Activated naive CD8-positive, alpha-beta T cell treated with anti-CD3 and anti-CD28 coated beads, Interleukin-2, amount 50 U/mL, for 24 hours (primary cell): ENCODE measurements at regions not wholly inside any gene's neighbourhood (a gene's known extent, or its start where the extent isn't known, plus 50 kb on each side); places are given as distances from the start of the nearest gene placed in this dataset.

Experiments
- ATAC-seq: fragments of 150-1000 bp; cut with Tn5 transposase; one replicate; pipeline ENCODE4 v1.10.0; 2021
- DNase-seq: peaks from one replicate; pipeline ENCODE4 v3.0.0; 2021
- H3K27ac Mint-ChIP-seq: one replicate; pipeline ENCODE4 v1.8.0; 2021; ENCODE audit warnings: mild to moderate bottlenecking, mixed read lengths
- H3K27me3 Mint-ChIP-seq: one replicate; pipeline ENCODE4 v1.8.0; 2021; ENCODE audit warnings: mixed read lengths
- H3K36me3 Mint-ChIP-seq: one replicate; pipeline ENCODE4 v1.8.0; 2021; ENCODE audit warnings: low read depth, mixed read lengths
- H3K4me1 Mint-ChIP-seq: one replicate; pipeline ENCODE4 v1.8.0; 2021; ENCODE audit warnings: mixed read lengths
- H3K4me3 Mint-ChIP-seq: one replicate; pipeline ENCODE4 v1.8.0; 2021; ENCODE audit warnings: mild to moderate bottlenecking, moderate library complexity, mixed read lengths
- H3K9me3 Mint-ChIP-seq: one replicate; pipeline ENCODE4 v1.8.0; 2021; ENCODE audit warnings: mixed read lengths

DNA sequence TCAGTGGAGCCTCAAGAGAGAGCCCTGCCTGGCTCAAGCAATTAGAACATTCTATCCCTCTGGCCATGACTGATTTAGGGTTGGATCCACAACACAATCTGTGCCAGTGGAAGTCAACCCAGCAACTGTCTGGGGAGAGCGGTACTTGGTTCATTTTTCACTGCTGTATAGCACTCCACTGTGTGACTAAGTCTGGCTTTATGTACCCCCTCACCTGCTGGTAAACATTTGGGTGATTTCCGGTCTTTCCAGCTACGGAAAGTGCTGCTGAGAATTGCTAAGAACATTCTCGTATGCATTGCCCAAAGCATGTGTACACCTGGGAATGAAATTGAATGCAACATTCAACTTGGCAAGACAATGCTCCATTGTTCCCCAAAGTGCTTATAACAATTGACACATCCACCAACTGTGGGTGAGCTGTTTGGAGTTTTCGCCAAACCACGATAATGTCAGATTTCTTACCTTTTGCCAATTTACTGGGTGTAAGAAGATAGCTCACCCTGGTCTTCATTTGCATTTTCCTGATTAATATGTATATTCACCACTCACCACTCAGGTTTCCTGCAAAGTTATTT, 63.5 kb upstream of the MED9 start:
- Mint-ChIP-seq H3K36me3 (no peaks in the 10 kb centered on the region), H3K27me3 (peaks cover 9% of the 10 kb centered on the region), H3K27ac (no peak overlapping the region), H3K9me3 (no peaks in the 10 kb centered on the region), H3K4me1 (peaks cover 47% of the 10 kb centered on the region), H3K4me3 (no peak overlapping the region)
- DNase-seq (no peak), ATAC-seq (no peak)

DNA sequence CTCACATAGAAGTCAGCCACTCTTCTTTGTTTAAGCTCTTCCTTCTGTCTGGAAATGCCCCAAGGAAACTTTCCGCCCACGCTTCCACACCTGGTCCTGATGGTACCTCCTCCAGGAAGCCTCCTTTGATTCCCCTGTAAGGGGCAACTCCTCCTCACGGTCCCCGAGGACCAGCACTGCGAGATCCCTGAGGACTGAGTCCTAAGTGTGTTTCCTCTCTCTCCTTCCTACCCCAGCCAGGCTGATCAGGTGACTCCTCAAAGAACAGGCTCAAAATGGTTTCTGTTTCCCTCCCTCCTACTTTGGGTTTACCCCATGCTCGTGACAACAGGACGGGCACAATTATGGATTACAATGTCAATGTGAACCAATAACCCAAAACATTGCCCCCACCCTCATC, 63.0 kb upstream of the MED9 start:
- no peaks in the 10 kb centered on the region for H3K9me3 Mint-ChIP-seq
- H3K4me3 Mint-ChIP-seq = no peak overlapping the region
- DNase-seq (no peak), ATAC-seq (no peak)
- H3K36me3 Mint-ChIP-seq = no peaks in the 10 kb centered on the region
- H3K4me1 Mint-ChIP-seq = peaks cover 41% of the 10 kb centered on the region
- peaks cover 9% of the 10 kb centered on the region for H3K27me3 Mint-ChIP-seq
- H3K27ac Mint-ChIP-seq = no peak overlapping the region

DNA sequence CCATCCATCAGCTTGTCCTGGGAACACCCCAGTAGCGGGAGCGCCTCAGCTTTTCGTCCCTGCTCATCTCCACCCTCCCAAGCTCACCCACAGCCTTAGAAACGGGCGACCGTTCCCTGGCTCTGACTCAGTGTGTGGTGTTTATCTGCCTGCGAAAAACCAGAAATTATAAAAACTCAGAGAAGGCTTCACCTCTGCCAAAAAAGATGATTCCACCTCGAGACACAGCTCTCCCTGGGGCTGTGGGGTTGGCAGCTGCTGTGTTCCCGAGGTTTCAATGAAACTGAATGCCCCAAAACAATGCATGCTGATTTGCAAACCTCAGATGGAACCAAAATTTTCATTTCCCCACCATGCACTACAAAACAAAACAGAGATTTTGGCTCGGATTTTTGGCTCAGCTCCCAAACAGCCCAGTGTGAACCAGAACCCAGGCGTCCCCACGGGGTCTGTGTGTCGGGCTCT, 62.4 kb upstream of the MED9 start:
- Mint-ChIP-seq H3K36me3 (no peaks in the 10 kb centered on the region), H3K4me3 (no peak overlapping the region), H3K4me1 (peaks cover 37% of the 10 kb centered on the region), H3K27ac (no peak overlapping the region), H3K27me3 (peaks cover 9% of the 10 kb centered on the region), H3K9me3 (no peaks in the 10 kb centered on the region)
- DNase-seq = no peak
- ATAC-seq = no peak

- no peaks in the 10 kb centered on the region for H3K9me3 Mint-ChIP-seq
- H3K27ac Mint-ChIP-seq = no peak overlapping the region
- peaks cover 33% of the 10 kb centered on the region for H3K4me1 Mint-ChIP-seq
These were observed 61.8 kb upstream of the MED9 start for GRCh38 chr17:17415006-17415405.

GRCh38 chr17:17416007-17416399, 60.8 kb upstream of the MED9 start:
- Mint-ChIP-seq H3K9me3 (no peaks in the 10 kb centered on the region), H3K36me3 (no peaks in the 10 kb centered on the region), H3K4me3 (no peak overlapping the region), H3K27ac (peak overlapping the region; percentile 70), H3K27me3 (peaks cover 3% of the 10 kb centered on the region), H3K4me1 (peaks cover 33% of the 10 kb centered on the region)
- ATAC-seq (peak; percentile 54), DNase-seq (no peak)

More at GRCh38 chr17:17415006-17415405, 61.8 kb upstream of the MED9 start:
- DNase-seq (no peak), ATAC-seq (no peak)
- Mint-ChIP-seq H3K4me3 (no peak overlapping the region), H3K27me3 (peaks cover 9% of the 10 kb centered on the region), H3K36me3 (no peaks in the 10 kb centered on the region)

- Mint-ChIP-seq H3K4me3 (no peak overlapping the region), H3K9me3 (no peaks in the 10 kb centered on the region), H3K27ac (peak overlapping the region; percentile 70), H3K36me3 (no peaks in the 10 kb centered on the region), H3K27me3 (peaks cover under 1% of the 10 kb centered on the region), H3K4me1 (peaks cover 30% of the 10 kb centered on the region)
- DNase-seq (peak; percentile 22), ATAC-seq (peak; percentile 48)
These were observed 60.1 kb upstream of the MED9 start for GRCh38 chr17:17416400-17417360.

DNA sequence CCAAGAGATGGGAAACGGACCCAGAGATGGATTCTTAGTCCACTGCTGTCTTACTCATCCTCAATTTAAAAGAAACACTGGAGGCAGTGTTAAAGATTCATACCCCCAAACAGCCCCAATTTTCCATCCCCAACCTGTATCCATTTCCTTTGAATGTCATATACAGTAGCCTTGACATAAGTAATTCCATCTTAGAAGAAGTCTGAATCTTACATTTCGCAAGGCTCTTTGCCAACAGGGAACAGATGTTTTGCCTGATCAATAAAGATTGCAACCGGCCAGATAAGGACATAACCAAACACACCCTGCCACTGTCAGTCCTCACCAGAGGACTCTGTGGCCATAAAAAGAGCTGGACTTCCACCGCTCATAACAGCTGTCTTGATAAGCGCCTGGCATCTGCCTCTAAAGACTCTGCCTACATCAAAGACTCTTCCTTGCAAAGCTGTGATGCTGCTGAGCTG, 59.0 kb upstream of the MED9 start:
- no peak overlapping the region for H3K4me3 Mint-ChIP-seq
- peaks cover 23% of the 10 kb centered on the region for H3K4me1 Mint-ChIP-seq
- no peak for DNase-seq
- no peaks in the 10 kb centered on the region for H3K9me3 Mint-ChIP-seq
- no peaks in the 10 kb centered on the region for H3K36me3 Mint-ChIP-seq
- no peaks in the 10 kb centered on the region for H3K27me3 Mint-ChIP-seq
- H3K27ac Mint-ChIP-seq = no peak overlapping the region
- no peak for ATAC-seq

GRCh38 chr17:17419166-17419565, 57.6 kb upstream of the MED9 start:
- H3K4me1 Mint-ChIP-seq = peaks cover 18% of the 10 kb centered on the region
- H3K36me3 Mint-ChIP-seq = no peaks in the 10 kb centered on the region
- DNase-seq = no peak
- no peaks in the 10 kb centered on the region for H3K9me3 Mint-ChIP-seq
- no peak for ATAC-seq
- H3K27me3 Mint-ChIP-seq = no peaks in the 10 kb centered on the region
- H3K4me3 Mint-ChIP-seq = no peak overlapping the region
- H3K27ac Mint-ChIP-seq = no peak overlapping the region

- DNase-seq (no peak), ATAC-seq (no peak)
- Mint-ChIP-seq H3K4me3 (no peak overlapping the region), H3K27ac (no peak overlapping the region), H3K4me1 (peaks cover 18% of the 10 kb centered on the region), H3K36me3 (no peaks in the 10 kb centered on the region), H3K27me3 (no peaks in the 10 kb centered on the region), H3K9me3 (no peaks in the 10 kb centered on the region)
These were observed 57.2 kb upstream of the MED9 start for GRCh38 chr17:17419631-17420030.

- Mint-ChIP-seq H3K36me3 (no peaks in the 10 kb centered on the region), H3K9me3 (no peaks in the 10 kb centered on the region), H3K27me3 (no peaks in the 10 kb centered on the region), H3K4me3 (no peak overlapping the region), H3K4me1 (peaks cover 18% of the 10 kb centered on the region), H3K27ac (no peak overlapping the region)
- DNase-seq (no peak), ATAC-seq (no peak)
These were observed 56.7 kb upstream of the MED9 start for GRCh38 chr17:17420082-17420481.

DNA sequence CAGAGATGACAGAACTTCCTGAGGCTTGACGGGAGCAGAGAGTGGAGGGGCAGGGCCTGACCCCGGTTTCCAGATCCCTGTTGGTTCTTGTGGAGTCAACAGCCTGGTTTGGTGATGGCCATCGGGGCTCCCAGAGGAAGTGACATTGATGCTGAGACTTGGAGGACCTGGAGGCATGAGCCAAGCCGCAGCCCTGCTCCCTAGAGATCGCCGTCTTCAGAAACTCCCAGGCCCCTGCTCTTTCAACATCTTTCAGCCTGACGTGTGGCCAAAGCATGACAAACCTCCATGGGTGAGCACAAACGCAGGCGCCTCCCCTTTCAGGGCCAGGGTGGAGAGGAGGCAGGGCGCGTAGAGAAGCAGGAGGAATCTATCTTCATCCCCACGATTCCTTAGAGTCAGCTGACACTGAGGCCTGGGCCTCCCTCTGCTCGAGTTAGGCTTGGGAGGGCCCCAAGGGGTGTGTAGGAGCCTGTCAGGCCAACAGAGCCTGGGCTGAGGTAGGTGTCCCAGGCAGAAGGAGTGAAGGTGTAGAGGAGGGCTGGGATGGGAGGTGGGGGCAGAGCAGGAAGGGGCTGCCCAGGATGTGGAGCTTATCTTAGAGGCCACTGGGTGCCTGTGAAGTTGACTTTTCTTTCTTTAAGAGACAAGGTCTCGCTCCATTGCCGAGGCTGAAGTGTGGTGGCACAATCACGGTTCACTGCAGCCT, 56.1 kb upstream of the MED9 start:
- Mint-ChIP-seq H3K27me3 (no peaks in the 10 kb centered on the region), H3K4me1 (peaks cover 17% of the 10 kb centered on the region)

DNA sequence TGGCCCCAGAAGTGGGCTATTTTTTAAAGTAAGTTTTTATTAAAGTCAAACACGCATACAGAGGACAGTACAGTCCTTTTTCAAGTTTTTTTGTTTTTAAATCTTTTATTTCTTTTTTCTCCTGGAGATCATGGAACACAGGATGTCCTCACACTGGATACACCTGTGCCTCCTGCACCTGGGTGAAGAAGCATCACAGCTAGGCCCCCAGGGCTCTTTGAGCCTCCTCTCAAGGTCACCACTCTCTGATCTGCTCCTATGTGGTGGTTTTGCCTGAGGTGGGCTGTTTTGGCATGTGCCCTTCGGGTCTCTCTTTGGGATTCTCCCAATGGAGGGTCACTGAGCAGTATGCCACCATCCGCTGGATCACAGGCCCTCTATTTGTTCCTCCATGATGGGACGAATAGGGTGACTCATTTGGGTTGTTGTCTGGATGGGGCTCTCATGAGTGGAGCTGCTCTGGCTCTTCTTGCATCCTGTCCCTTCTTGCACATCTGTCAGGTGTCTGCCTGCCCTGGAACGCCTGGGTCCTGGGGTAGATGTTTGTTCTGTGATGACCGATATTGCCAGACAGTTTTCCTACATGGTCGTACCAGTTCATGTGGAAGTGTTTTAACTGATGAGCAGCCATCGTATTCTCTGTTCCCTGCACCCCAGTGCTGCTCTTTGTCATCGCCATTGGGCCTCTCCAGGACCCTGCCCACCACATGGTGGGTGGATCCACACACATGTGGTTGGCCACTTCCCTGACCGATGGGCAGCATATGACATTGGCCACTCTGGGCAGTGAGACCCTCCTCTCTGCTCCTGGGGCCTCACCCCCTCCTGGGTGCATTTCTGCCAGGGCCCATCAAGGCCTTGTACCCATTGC, 55.2 kb upstream of the MED9 start:
- no peak overlapping the region for H3K4me3 Mint-ChIP-seq
- no peaks in the 10 kb centered on the region for H3K36me3 Mint-ChIP-seq
- H3K27me3 Mint-ChIP-seq = no peaks in the 10 kb centered on the region
- no peaks in the 10 kb centered on the region for H3K9me3 Mint-ChIP-seq
- DNase-seq = no peak
- H3K27ac Mint-ChIP-seq = no peak overlapping the region
- peaks cover 9% of the 10 kb centered on the region for H3K4me1 Mint-ChIP-seq
- no peak for ATAC-seq

More for the DNA sequence above, 56.1 kb upstream of the MED9 start:
- DNase-seq = no peak
- H3K9me3 Mint-ChIP-seq = no peaks in the 10 kb centered on the region
- no peak overlapping the region for H3K27ac Mint-ChIP-seq
- no peak for ATAC-seq
- no peaks in the 10 kb centered on the region for H3K36me3 Mint-ChIP-seq
- no peak overlapping the region for H3K4me3 Mint-ChIP-seq

DNA sequence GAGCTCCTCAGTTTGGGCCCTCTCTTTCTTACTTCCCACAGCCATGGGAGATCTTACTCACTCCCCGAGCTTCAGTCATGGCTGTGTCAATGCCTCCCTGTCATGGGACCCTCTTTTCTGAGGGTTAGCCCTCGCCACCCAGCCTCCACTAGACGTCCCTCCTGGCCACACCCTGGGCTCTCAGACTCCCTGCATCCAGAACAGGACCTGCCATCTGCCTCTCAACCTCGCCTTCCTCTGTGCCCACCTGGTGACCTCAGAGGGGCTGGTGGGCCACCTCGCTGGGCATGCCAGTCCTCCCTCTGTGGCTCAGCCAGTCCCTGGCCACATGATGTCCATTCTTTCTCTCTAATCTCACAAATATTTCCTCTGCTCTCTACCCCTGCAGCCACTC, 54.6 kb upstream of the MED9 start:
- no peak for ATAC-seq
- no peak for DNase-seq
- Mint-ChIP-seq H3K9me3 (no peaks in the 10 kb centered on the region), H3K36me3 (no peaks in the 10 kb centered on the region), H3K4me3 (no peak overlapping the region), H3K4me1 (peaks cover 2% of the 10 kb centered on the region), H3K27ac (no peak overlapping the region), H3K27me3 (no peaks in the 10 kb centered on the region)

DNA sequence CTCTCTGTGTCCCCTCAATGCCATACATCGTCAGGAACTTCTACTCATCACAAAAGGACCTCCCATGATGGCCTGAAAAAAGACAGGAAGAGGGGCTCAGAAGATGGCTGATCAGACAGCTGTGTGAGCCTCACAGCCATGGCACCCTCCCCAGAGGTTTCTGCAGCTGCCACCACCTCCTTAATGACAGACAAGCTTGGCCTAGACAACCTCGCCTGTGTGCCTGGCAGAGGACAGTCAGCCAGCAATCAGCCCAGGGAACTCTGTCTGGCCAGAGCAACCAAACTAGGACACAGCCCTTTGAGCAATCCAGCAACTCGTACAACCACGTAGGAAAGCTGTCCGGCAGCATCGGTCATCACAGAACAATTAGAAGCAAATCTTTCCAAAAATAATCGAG, 54.2 kb upstream of the MED9 start:
- Mint-ChIP-seq H3K4me1 (peaks cover 2% of the 10 kb centered on the region), H3K27ac (no peak overlapping the region), H3K4me3 (no peak overlapping the region), H3K36me3 (no peaks in the 10 kb centered on the region), H3K9me3 (no peaks in the 10 kb centered on the region), H3K27me3 (no peaks in the 10 kb centered on the region)
- DNase-seq (no peak), ATAC-seq (no peak)
